Esophagus mucosa (tissue), 1 donor: ENCODE measurements at regions not wholly inside any gene's neighbourhood (a gene's known extent, or its start where the extent isn't known, plus 50 kb on each side); places are given as distances from the start of the nearest gene placed in this dataset.
"Not testable (repeated sequence)": the region's sequence is repeated elsewhere in the genome, so short reads cannot be mapped to it uniquely, and the experiment has no call there.

Experiments
- ATAC-seq: fragments of 200-7000 bp; cut with Tn5 transposase; one replicate; pipeline ENCODE4 v1.9.1; 2020
- donor health status: DM: yes; HTN: yes; CAD: no.

- ATAC-seq: no peak
Observed at GRCh38 chr6:84581494-84582259, 182.7 kb downstream of the TBX18 start.

GRCh38 chr6:84579404-84579803 is 185.0 kb downstream of the TBX18 start:
- ATAC-seq: no peak

- ATAC-seq: no peak
Observed at GRCh38 chr6:84576029-84576428, 188.4 kb downstream of the TBX18 start.

- ATAC-seq: no peak
Observed at GRCh38 chr6:84575264-84575663, 189.1 kb downstream of the TBX18 start.

- no peak for ATAC-seq
Observed at GRCh38 chr6:84569882-84570281, 194.5 kb downstream of the TBX18 start.

- no peak for ATAC-seq
Observed at GRCh38 chr6:84568971-84569370, 195.4 kb downstream of the TBX18 start.

- ATAC-seq: not testable (repeated sequence)
Observed at GRCh38 chr6:84565718-84566117, 198.7 kb downstream of the TBX18 start.

GRCh38 chr6:84560436-84561390 is 203.7 kb downstream of the TBX18 start:
- ATAC-seq: no peak

- no peak for ATAC-seq
Observed at GRCh38 chr6:84556541-84557335, 207.7 kb downstream of the TBX18 start.

GRCh38 chr6:84554706-84555105 is 209.7 kb downstream of the TBX18 start:
- no peak for ATAC-seq

GRCh38 chr6:84554074-84554473 is 210.3 kb downstream of the TBX18 start:
- ATAC-seq: no peak

- no peak for ATAC-seq
Observed at GRCh38 chr6:84553527-84553926, 210.9 kb downstream of the TBX18 start.

- no peak for ATAC-seq
Observed at GRCh38 chr6:84551797-84552196, 212.6 kb downstream of the TBX18 start.

GRCh38 chr6:84549917-84550316 is 214.5 kb downstream of the TBX18 start:
- no peak for ATAC-seq

GRCh38 chr6:84547341-84547801 is 217.0 kb downstream of the TBX18 start:
- no peak for ATAC-seq

GRCh38 chr6:84546427-84546914 is 217.9 kb downstream of the TBX18 start:
- ATAC-seq: no peak

- no peak for ATAC-seq
Observed at GRCh38 chr6:84539122-84539856, 225.1 kb downstream of the TBX18 start.

- no peak for ATAC-seq
Observed at GRCh38 chr6:84536885-84537638, 227.3 kb downstream of the TBX18 start.

GRCh38 chr6:84528201-84528600 is 236.2 kb downstream of the TBX18 start:
- no peak for ATAC-seq

GRCh38 chr6:84526631-84527030 is 237.8 kb downstream of the TBX18 start:
- ATAC-seq: no peak

GRCh38 chr6:84525907-84526306 is 238.5 kb downstream of the TBX18 start:
- no peak for ATAC-seq
